Brain microvascular endothelial cell (primary cell): ENCODE measurements at regions not wholly inside any gene's neighbourhood (a gene's known extent, or its start where the extent isn't known, plus 50 kb on each side); places are given as distances from the start of the nearest gene placed in this dataset.

ENCODE experiments used
- DNase-seq: peaks from one replicate; pipeline ENCODE4 v3.0.0-alpha.2; 2020
- H3K27ac ChIP-seq: fragments of 250-450 bp; sonication (Bioruptor Pico); 2 replicates; pipeline ENCODE4 v1.5.1; 2020; ENCODE audit warnings: mild to moderate bottlenecking, moderate library complexity
- H3K27me3 ChIP-seq: fragments of 250-450 bp; sonication (Bioruptor Pico); replicated peaks from 2 replicates; pipeline ENCODE4 v1.5.1; 2020; ENCODE audit warnings: mild to moderate bottlenecking
- H3K36me3 ChIP-seq: fragments of 250-450 bp; sonication (Bioruptor Pico); replicated peaks from 2 replicates; pipeline ENCODE4 v1.5.1; 2020; ENCODE audit warnings: mild to moderate bottlenecking
- H3K4me3 ChIP-seq: 2 replicates; pipeline ENCODE4 v1.5.1; 2011; ENCODE audit warnings: low read depth, mild to moderate bottlenecking, control low read depth, low read length, moderate library complexity
- CTCF ChIP-seq: IDR thresholded peaks from 2 replicates; pipeline ENCODE4 v1.5.1; 2011; ENCODE audit warnings: low read depth, mild to moderate bottlenecking, moderate library complexity, low read length, control low read depth, inconsistent platforms; ENCODE audit errors: missing control alignments
- in situ Hi-C: cut with HindIII; loops from 2 replicates; pipeline ENCODE4 v1.10.0; 2017; ENCODE audit warnings: low sequenced_read_pairs, low pct_ligation_motif_present

GRCh38 chr2:215506604-215506990 lies 70.7 kb upstream of the FN1 start:
- no peaks in the 10 kb centered on the region for H3K27me3 ChIP-seq
- peak overlapping the region; percentile 97 for H3K27ac ChIP-seq
- TF ChIP-seq CTCF: no peak
- no peaks in the 10 kb centered on the region for H3K36me3 ChIP-seq
- H3K4me3 ChIP-seq: no peak overlapping the region
- DNase-seq: no peak
- in situ Hi-C loops: no loop called here

DNA sequence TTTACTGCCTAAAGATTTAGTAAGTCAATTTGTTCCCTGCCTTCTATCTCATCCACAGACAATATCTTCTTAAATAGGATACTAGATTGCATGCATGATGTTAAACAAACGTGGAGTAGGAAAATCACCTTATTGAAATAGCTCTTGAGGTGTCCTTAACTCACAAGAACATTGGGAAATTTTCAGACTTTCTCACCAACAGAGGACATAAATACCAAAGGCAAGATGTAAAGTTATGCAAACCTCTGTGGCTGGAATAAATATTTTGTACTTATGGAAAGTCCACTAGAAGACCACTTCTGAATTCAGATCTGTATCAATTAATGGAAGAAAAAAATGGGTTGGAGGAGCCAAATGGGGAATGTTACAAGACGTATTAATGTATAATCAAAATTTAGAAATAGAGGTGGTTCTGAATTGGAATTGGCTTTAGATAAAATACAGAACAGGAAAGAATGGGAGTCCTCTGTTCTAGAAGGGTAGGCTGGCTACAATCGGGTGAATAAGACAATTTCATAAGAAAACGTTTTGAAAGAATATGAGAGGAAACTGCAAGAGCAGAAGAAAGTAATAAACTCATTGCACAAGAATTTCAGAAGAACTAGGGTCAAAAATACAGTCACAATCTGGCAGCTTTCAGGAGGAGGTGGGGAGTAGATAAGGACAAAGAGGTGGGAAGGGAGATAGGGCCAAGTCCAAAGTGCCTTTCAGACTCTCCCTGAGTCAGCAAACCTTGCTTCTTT lies 69.3 kb upstream of the FN1 start:
- in situ Hi-C loops: no loop called here
- no peak for TF ChIP-seq CTCF

GRCh38 chr2:215504547-215504946 lies 68.7 kb upstream of the FN1 start:
- H3K27ac ChIP-seq: peak overlapping the region; percentile 97
- no peaks in the 10 kb centered on the region for H3K36me3 ChIP-seq
- in situ Hi-C loops: no loop called here
- no peak for TF ChIP-seq CTCF
- no peak overlapping the region for H3K4me3 ChIP-seq
- peak; percentile 45 for DNase-seq
- H3K27me3 ChIP-seq: no peaks in the 10 kb centered on the region

More for the DNA sequence above, 69.3 kb upstream of the FN1 start:
- H3K27ac ChIP-seq: peak overlapping the region; percentile 97
- no peak overlapping the region for H3K4me3 ChIP-seq
- no peaks in the 10 kb centered on the region for H3K36me3 ChIP-seq
- peak; percentile 81 for DNase-seq
- H3K27me3 ChIP-seq: no peaks in the 10 kb centered on the region

- Histone ChIP-seq H3K27ac (no peak overlapping the region), H3K4me3 (no peak overlapping the region), H3K36me3 (no peaks in the 10 kb centered on the region), H3K27me3 (no peaks in the 10 kb centered on the region)
- in situ Hi-C loops: no loop called here
- no peak for DNase-seq
- TF ChIP-seq CTCF: no peak
These were observed 67.5 kb upstream of the FN1 start for GRCh38 chr2:215503381-215503780.

- in situ Hi-C loops: no loop called here
- Histone ChIP-seq H3K4me3 (no peak overlapping the region), H3K36me3 (no peaks in the 10 kb centered on the region), H3K27me3 (no peaks in the 10 kb centered on the region), H3K27ac (peak overlapping the region; percentile 73)
- TF ChIP-seq CTCF: no peak
- DNase-seq: no peak
These were observed 64.6 kb upstream of the FN1 start for GRCh38 chr2:215500466-215500865.

DNA sequence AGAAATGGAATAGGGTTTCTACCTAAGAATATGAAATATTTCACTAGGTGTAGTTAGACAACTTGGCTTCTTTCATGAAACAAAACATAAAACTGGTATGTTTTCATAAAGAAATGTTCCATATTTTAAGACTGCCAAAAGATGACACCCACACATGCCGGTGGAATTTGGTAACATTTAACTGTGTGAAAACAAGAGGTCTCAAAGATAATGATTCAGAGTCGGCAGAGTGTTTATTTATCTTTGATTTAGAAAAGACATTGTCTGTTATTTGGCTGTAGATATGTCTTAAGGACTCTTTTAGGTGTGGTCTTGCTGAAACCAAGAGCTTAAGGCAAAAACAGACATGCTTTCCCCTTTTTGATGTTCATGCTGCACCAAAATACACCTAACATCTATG lies 63.5 kb upstream of the FN1 start:
- peak overlapping the region; percentile 73 for H3K27ac ChIP-seq
- DNase-seq: peak; percentile 52
- in situ Hi-C loops: no loop called here
- H3K36me3 ChIP-seq: no peaks in the 10 kb centered on the region
- no peak for TF ChIP-seq CTCF
- no peaks in the 10 kb centered on the region for H3K27me3 ChIP-seq
- H3K4me3 ChIP-seq: no peak overlapping the region
